GM21381 (cell line): ENCODE measurements at regions not wholly inside any gene's neighbourhood (a gene's known extent, or its start where the extent isn't known, plus 50 kb on each side); places are given as distances from the start of the nearest gene placed in this dataset.

ENCODE experiments used
- ATAC-seq: cut with Tn5 transposase; IDR thresholded peaks from one replicate; pipeline ENCODE4 v1.9.1; 2021; ENCODE audit warnings: mild to moderate bottlenecking, moderate library complexity; ENCODE audit not compliant: unreplicated experiment

DNA sequence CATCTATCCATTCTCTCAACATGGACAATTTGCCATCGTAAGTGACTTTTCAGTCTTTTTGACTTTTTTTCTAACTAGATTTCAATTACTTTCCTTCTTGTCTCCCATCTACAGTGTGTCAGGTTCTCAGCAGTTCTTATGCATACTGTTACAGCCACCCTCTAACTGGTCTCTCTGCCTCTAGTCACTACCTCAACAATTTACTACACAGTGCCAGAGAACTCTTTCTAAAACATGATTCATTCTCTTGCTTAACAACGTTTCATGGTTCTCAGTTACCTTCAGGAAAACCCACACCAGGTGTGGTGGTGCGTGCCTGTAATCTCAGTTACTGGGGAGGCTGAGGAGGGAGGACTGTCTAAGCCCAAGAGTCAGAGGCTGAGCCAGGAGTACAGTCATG lies 95.4 kb downstream of the DIPK2A start:
- no peak for ATAC-seq

DNA sequence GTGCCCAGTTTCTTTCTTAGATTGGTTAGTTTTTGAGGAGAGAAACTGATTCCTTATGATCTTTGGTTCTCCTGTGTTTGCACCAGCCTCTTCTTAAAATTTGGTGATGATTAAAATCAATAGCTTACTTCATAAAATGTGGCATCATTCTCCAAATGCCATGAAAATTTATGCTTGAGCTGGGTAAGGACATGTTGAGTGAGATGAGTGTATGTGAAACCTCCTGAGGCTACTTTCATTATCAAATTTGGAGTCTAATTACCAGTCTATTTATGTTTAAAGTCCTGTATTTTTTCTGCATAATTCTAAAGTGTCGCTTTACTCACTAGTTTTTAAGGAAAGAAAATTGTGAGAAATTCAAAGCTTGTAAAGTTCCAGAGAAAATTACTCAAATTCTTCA lies 102.1 kb downstream of the DIPK2A start:
- no peak for ATAC-seq

GRCh38 chr3:144079634-144080033 lies 108.0 kb downstream of the DIPK2A start:
- ATAC-seq = no peak

GRCh38 chr3:144084929-144085328 lies 113.3 kb downstream of the DIPK2A start:
- no peak for ATAC-seq

DNA sequence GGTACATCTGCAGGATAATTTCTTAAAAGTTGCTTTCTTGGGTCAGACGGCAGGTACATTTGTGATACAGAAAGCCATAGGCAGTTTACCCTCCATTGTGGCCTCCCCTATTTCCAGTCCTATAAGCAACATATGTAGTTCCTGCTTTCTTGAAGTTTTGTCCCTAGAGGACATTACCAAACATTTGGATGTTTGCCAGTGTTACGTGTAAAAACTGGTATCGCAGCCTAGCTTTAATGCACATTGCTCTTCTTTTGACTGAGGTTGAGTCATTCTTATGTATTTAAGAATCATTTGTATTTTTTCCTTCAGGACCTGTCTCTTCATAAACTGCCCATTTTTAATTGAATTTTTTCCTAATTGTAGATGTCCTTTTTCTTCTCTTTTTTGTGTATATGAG lies 114.3 kb downstream of the DIPK2A start:
- no peak for ATAC-seq

GRCh38 chr3:144096016-144096415 lies 124.4 kb downstream of the DIPK2A start:
- no peak for ATAC-seq

GRCh38 chr3:144097163-144097562 lies 125.5 kb downstream of the DIPK2A start:
- no peak for ATAC-seq

DNA sequence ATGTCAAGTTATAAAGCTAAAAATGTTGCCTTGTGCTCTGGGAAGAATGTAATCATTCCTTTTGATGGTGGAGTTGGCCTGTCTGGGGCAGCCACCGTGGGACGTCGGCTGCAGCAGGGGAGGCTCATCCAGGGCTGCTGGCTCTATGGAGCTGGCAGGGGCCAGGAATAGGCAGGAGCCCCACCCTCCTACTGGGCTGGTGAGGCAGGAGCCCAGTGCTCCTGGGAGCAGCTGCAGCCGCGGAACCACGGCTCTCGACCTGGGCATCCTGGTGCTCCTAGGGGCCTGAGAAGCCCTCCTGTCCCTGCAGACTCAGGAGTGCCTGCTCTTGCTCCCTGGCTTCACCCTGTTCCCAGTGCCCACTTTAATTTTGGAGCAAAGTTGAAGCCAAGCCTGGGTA lies 127.1 kb downstream of the DIPK2A start:
- no peak for ATAC-seq

GRCh38 chr3:144102421-144102820 lies 130.8 kb downstream of the DIPK2A start:
- ATAC-seq = no peak

- ATAC-seq = no peak
Measured at GRCh38 chr3:144104186-144104585, 132.6 kb downstream of the DIPK2A start.

GRCh38 chr3:144104679-144105078 lies 133.1 kb downstream of the DIPK2A start:
- no peak for ATAC-seq

- no peak for ATAC-seq
Measured at GRCh38 chr3:144105542-144105941, 133.9 kb downstream of the DIPK2A start.

DNA sequence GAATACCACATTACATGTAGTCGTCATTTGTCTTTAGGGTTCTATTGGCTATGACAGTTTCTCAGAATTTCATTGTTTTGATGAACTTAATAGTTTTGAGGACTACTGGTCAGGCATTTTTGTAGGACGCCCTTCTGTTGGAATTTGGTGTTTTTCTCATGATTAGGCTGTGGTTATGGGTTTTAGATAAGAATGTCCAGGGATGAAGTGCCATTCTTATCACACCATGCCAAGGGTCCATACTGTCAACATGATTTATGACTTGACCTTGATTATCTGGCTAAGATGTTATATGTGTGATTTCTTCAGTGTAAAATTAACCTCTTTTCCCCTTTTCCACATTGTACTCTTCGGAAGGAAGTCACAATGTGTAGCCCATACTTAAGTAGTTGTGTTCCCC lies 135.3 kb downstream of the DIPK2A start:
- no peak for ATAC-seq

DNA sequence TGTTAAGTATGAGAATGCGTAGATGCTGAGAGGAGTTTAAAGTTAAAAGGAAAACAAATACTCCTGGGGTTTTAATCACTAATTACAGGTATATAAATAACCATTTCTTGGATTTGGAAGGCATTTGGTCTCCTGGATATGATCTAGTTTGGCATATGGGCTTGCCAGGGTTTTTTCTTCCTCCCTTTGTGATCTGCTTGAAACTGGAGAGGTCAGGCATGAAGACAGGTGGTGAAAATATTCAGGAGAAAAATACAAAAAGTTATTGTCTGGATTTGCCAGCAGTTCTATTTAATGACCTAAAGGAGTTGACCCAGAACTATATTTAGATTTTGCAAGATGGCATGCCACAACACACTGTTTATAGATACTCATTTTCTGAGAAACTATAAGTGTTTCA lies 136.3 kb downstream of the DIPK2A start:
- no peak for ATAC-seq

DNA sequence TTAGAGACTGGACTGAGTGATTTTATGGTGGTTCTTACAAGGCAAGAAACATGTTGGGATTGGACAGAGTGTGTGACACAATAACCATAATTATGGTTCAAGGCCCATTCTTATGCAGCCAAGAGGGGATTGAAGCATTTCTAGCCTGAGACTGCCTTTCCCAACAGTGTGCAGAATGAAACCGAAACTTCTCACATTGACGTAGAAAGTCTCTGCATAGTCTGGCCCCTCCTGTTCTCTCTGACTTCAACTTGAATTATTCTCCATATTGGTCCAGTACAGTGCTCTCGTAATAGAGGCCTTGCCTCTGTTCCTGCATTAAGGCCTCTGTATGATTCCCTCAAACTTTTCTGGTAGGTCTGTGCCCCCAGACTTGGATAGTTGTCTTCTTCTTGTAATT lies 138.3 kb downstream of the DIPK2A start:
- peak; percentile 91 for ATAC-seq

DNA sequence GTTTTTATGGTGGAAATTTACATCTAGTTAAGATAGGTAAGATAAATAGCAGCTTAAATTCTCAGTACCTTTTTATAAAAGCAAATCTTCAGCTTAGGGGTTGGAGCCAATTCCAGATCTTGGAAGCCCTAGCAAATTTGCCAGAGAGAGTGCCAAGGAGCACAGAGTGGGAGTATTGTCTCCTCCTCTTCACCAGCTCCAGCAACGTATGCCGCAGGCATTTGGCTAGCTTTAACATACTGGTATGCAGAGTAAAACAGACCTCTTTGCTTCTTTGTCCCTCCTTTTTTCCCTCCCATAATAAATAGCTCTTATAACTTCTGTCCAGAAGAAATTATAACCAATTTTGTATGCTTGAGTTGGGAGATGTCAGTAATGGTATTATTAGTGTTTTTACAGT lies 140.4 kb downstream of the DIPK2A start:
- no peak for ATAC-seq

GRCh38 chr3:144112437-144112836 lies 140.8 kb downstream of the DIPK2A start:
- no peak for ATAC-seq

- ATAC-seq = no peak
Measured at GRCh38 chr3:144114767-144115166, 143.1 kb downstream of the DIPK2A start.

DNA sequence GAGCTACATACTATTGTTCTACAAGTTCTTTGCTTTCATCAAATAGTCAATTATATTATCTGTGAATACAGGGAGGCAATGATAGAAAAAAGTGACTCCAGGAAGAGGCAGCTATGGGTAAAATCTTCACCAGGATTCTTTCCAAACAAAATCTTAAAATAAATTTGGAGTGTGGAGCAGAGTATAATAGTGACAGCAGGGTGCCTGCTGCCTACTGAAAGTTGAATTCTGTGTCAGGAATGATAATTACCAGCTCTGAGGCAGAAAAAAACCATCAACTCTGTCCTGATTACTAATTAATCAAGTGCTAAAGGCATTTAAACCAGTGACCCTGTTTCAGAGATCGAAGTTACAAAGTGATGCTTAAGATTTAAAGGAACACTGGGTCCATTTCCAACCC lies 148.0 kb downstream of the DIPK2A start:
- no peak for ATAC-seq

- no peak for ATAC-seq
Measured at GRCh38 chr3:144121661-144122060, 150.0 kb downstream of the DIPK2A start.

DNA sequence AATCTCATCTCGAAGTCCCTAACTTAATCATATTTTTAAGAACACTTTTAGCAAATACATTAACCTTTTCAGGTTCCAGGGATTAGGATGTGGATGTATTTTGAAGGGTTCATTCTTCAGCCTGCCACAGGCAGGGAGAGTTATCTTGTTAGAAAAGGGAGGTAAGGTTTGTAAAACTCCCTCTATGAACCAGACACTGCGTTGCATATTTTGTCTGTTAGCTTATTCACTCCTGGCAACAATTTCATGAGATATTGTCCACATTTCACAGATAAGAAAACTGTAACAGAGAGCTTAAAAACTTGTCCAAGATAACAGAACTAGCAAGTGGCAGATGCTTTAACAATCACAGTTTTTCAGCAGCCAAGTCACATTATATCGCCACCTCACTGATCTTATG lies 155.4 kb downstream of the DIPK2A start:
- ATAC-seq = no peak

DNA sequence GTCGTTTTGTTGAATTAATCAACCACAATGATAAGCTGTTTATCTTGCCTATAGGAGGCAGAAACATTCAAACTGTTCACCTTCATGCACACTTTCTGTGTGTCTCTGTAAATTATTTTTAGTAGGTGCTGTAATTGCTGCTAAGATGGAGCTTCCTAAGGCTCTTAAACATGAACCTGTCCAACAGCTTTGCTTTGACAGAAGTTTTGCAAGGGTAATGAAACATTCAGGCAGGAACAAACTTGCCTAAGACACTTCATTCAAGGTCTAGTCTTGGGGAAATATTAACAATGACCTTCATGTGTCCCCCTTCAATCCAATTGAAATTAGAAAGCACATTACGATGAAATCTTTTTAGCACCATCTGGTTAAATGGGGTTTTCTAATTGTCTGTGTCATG lies 156.1 kb downstream of the DIPK2A start:
- no peak for ATAC-seq

DNA sequence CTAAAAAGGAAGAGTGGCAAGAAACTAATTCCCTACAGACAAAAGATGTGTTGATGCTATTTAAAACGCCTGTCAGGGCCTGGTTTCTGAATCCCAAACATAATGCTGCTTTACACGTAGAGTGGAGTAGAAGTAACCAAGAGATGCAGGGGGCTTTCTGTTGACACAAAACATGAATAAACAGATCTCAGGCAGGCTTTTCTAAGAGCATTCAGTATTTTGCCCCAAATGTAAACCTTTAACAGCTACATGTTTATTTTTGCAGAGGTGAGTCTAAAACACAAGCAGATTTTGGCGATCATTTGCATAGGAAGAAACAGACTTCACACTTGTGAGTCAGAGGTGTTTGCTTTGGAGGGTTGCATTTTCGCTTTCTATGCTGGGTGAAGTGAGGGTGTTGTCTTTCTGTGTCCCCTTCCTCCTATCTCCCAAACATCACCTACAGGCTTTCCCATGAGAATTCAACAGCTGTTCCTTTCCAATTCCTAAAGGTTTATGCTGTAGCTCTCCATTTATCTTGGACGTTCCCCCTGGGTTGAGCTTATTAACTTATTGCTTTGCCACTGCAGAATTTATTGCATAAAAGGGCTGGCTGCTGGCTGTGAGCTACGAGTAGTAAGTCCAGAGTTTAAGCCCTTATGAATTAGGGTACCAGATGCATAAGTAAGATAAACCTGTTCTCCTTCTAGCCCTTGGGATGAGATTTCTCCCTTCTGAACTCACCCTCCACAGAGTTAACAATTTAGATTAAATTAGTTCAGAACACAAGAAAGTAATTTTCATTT lies 156.7 kb downstream of the DIPK2A start:
- ATAC-seq = peak; percentile 99
